ENCODE measurements at regions not wholly inside any gene's neighbourhood (a gene's known extent, or its start where the extent isn't known, plus 50 kb on each side); places are given as distances from the start of the nearest gene placed in this dataset.

- TF ChIP-seq, protein P1, sequence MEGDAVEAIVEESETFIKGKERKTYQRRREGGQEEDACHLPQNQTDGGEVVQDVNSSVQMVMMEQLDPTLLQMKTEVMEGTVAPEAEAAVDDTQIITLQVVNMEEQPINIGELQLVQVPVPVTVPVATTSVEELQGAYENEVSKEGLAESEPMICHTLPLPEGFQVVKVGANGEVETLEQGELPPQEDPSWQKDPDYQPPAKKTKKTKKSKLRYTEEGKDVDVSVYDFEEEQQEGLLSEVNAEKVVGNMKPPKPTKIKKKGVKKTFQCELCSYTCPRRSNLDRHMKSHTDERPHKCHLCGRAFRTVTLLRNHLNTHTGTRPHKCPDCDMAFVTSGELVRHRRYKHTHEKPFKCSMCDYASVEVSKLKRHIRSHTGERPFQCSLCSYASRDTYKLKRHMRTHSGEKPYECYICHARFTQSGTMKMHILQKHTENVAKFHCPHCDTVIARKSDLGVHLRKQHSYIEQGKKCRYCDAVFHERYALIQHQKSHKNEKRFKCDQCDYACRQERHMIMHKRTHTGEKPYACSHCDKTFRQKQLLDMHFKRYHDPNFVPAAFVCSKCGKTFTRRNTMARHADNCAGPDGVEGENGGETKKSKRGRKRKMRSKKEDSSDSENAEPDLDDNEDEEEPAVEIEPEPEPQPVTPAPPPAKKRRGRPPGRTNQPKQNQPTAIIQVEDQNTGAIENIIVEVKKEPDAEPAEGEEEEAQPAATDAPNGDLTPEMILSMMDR (IDR thresholded peaks at IDR 0.05; ENCODE audit: low read depth, low read length, missing input control) = no peak
- TF ChIP-seq TAF1 (conservative IDR thresholded peaks at IDR 0.05) = no peak
- TF ChIP-seq, protein P2, sequence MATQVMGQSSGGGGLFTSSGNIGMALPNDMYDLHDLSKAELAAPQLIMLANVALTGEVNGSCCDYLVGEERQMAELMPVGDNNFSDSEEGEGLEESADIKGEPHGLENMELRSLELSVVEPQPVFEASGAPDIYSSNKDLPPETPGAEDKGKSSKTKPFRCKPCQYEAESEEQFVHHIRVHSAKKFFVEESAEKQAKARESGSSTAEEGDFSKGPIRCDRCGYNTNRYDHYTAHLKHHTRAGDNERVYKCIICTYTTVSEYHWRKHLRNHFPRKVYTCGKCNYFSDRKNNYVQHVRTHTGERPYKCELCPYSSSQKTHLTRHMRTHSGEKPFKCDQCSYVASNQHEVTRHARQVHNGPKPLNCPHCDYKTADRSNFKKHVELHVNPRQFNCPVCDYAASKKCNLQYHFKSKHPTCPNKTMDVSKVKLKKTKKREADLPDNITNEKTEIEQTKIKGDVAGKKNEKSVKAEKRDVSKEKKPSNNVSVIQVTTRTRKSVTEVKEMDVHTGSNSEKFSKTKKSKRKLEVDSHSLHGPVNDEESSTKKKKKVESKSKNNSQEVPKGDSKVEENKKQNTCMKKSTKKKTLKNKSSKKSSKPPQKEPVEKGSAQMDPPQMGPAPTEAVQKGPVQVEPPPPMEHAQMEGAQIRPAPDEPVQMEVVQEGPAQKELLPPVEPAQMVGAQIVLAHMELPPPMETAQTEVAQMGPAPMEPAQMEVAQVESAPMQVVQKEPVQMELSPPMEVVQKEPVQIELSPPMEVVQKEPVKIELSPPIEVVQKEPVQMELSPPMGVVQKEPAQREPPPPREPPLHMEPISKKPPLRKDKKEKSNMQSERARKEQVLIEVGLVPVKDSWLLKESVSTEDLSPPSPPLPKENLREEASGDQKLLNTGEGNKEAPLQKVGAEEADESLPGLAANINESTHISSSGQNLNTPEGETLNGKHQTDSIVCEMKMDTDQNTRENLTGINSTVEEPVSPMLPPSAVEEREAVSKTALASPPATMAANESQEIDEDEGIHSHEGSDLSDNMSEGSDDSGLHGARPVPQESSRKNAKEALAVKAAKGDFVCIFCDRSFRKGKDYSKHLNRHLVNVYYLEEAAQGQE (IDR thresholded peaks at IDR 0.05) = no peak
- TF ChIP-seq GABPA (IDR thresholded peaks at IDR 0.05 in 1 of 2, conservative IDR thresholded peaks at IDR 0.05 in 1 of 2) = no peak
- TF ChIP-seq RXRA (IDR thresholded peaks at IDR 0.05) = no peak
- TF ChIP-seq, protein P3, sequence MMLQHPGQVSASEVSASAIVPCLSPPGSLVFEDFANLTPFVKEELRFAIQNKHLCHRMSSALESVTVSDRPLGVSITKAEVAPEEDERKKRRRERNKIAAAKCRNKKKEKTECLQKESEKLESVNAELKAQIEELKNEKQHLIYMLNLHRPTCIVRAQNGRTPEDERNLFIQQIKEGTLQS (IDR thresholded peaks at IDR 0.05) = no peak
- TF ChIP-seq RAD21 (IDR thresholded peaks at IDR 0.05) = no peak
- no peak for TF ChIP-seq YY1 (IDR thresholded peaks at IDR 0.05)
- TF ChIP-seq MAX (IDR thresholded peaks at IDR 0.05) = no peak
- TF ChIP-seq SP1 (IDR thresholded peaks at IDR 0.05) = no peak
- TF ChIP-seq ZBTB33 (IDR thresholded peaks at IDR 0.05) = no peak
- TF ChIP-seq EGR1 (IDR thresholded peaks at IDR 0.05; ENCODE audit: low read depth in 2 of 2) = no peak
Measured at GRCh38 chr6:6926856-6927255, 180.9 kb upstream of the RREB1 start.

All from liver (tissue), 3 donors.